Body of pancreas (tissue), 4 donors: ENCODE measurements at regions not wholly inside any gene's neighbourhood (a gene's known extent, or its start where the extent isn't known, plus 50 kb on each side); places are given as distances from the start of the nearest gene placed in this dataset.

Experiments
- CTCF ChIP-seq, 7 experiments: fragments of 450-650 bp in 4 of 7; fragments of 200-600 bp in 3 of 7; sonication (generic) in 3 of 7; IDR thresholded peaks; one replicate each; pipeline ENCODE4 v1.5.1; 2016 to 2019; ENCODE audit warnings: antibody characterized with exemption in 7 of 7
- POLR2A ChIP-seq, 3 donors: fragments of 450-650 bp; IDR thresholded peaks; one replicate each; pipeline ENCODE4 v1.6.1; 2016; ENCODE audit warnings: antibody characterized with exemption in 3 of 3, mild to moderate bottlenecking in 2 of 3

- TF ChIP-seq CTCF (IDR thresholded peaks at IDR 0.05) (no peak), POLR2A (IDR thresholded peaks at IDR 0.05) (no peak)
These were observed 645.9 kb downstream of the ARL4A start for GRCh38 chr7:13333371-13333770.
